Neural progenitor cell (in vitro differentiated cells): ENCODE measurements at regions not wholly inside any gene's neighbourhood (a gene's known extent, or its start where the extent isn't known, plus 50 kb on each side); places are given as distances from the start of the nearest gene placed in this dataset.

Source experiments
- EZH2 ChIP-seq: fragments of 200-600 bp; sonication (generic); IDR thresholded peaks from 2 replicates; pipeline ENCODE4 v1.6.1; 2017; ENCODE audit warnings: antibody characterized with exemption, mild to moderate bottlenecking, moderate library complexity
- EZH2phosphoT487 ChIP-seq: fragments of 200-600 bp; sonication (generic); IDR thresholded peaks from 2 replicates; pipeline ENCODE4 v1.6.1; 2017; ENCODE audit warnings: antibody characterized with exemption
- TF ChIP-seq, protein P1 (sequence below): fragments of 200-600 bp; sonication (generic); IDR thresholded peaks from 2 replicates; pipeline ENCODE4 v1.5.1; 2017; ENCODE audit warnings: antibody characterized with exemption, mild to moderate bottlenecking

DNA sequence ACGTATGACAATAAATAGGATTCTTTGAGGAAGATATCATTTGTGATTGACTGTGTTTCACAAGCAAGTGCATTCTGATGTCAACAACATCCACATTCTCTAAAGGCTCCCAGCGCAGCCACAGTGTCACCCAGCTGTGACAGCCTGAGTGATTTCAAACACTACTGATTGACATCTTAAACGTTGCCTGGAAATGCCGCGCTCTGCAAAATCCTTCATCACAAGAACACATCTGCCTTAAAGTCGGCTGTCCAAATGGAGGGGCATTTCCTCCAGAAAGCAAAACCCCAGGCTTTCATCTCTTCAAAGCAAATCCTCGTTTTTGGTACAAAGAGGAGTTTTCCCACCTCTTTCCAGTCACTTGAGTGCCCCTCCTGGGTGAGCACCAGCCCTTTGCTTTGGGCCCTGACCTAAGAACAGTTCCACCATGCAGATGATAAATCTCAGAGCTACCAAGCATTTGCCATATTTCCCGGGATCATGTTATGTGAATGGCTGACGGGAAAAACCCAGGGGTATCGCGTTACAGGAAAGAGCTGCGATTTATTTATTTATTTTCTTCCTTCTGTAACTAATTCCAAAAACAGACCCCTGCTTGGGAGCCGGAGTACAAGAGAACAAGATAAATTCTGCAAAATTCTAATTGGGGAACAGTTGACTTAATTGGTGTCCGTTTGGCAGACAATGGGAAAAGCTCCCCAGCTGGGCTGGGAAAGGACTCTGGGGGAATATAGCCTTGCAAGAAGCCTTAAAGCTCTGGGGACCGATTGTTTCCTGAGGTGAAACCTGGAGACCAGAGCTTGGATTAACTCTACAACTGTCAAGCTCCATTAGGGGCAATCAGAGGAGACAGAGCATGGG lies 703.8 kb upstream of the NR2F2 start:
- TF ChIP-seq, protein P1, sequence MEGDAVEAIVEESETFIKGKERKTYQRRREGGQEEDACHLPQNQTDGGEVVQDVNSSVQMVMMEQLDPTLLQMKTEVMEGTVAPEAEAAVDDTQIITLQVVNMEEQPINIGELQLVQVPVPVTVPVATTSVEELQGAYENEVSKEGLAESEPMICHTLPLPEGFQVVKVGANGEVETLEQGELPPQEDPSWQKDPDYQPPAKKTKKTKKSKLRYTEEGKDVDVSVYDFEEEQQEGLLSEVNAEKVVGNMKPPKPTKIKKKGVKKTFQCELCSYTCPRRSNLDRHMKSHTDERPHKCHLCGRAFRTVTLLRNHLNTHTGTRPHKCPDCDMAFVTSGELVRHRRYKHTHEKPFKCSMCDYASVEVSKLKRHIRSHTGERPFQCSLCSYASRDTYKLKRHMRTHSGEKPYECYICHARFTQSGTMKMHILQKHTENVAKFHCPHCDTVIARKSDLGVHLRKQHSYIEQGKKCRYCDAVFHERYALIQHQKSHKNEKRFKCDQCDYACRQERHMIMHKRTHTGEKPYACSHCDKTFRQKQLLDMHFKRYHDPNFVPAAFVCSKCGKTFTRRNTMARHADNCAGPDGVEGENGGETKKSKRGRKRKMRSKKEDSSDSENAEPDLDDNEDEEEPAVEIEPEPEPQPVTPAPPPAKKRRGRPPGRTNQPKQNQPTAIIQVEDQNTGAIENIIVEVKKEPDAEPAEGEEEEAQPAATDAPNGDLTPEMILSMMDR = no peak
- peak; percentile 71 for TF ChIP-seq EZH2phosphoT487
- no peak for TF ChIP-seq EZH2
